GM21390 (cell line): ENCODE measurements at regions not wholly inside any gene's neighbourhood (a gene's known extent, or its start where the extent isn't known, plus 50 kb on each side); places are given as distances from the start of the nearest gene placed in this dataset.

Experiments
- ATAC-seq: cut with Tn5 transposase; IDR thresholded peaks from one replicate; pipeline ENCODE4 v1.9.1; 2021; ENCODE audit not compliant: unreplicated experiment

- no peak for ATAC-seq
Measured at GRCh38 chr3:67286586-67286985, 288.5 kb downstream of the KBTBD8 start.

- ATAC-seq: no peak
Measured at GRCh38 chr3:67288466-67289106, 290.5 kb downstream of the KBTBD8 start.

GRCh38 chr3:67289626-67290025 is 291.5 kb downstream of the KBTBD8 start:
- no peak for ATAC-seq

GRCh38 chr3:67290438-67290837 is 292.3 kb downstream of the KBTBD8 start:
- ATAC-seq: no peak

- ATAC-seq: no peak
Measured at GRCh38 chr3:67291287-67292252, 293.5 kb downstream of the KBTBD8 start.

- ATAC-seq: no peak
Measured at GRCh38 chr3:67292356-67293121, 294.4 kb downstream of the KBTBD8 start.

- ATAC-seq: no peak
Measured at GRCh38 chr3:67294341-67294740, 296.2 kb downstream of the KBTBD8 start.

- ATAC-seq: no peak
Measured at GRCh38 chr3:67296039-67296892, 298.2 kb downstream of the KBTBD8 start.

- ATAC-seq: no peak
Measured at GRCh38 chr3:67297715-67298475, 299.8 kb downstream of the KBTBD8 start.

GRCh38 chr3:67301556-67301955 is 303.4 kb downstream of the KBTBD8 start:
- no peak for ATAC-seq

- no peak for ATAC-seq
Measured at GRCh38 chr3:67302489-67302888, 304.4 kb downstream of the KBTBD8 start.

GRCh38 chr3:67305160-67305559 is 307.1 kb downstream of the KBTBD8 start:
- ATAC-seq: no peak

- ATAC-seq: no peak
Measured at GRCh38 chr3:67305922-67306321, 307.8 kb downstream of the KBTBD8 start.

- ATAC-seq: no peak
Measured at GRCh38 chr3:67311440-67311839, 313.3 kb downstream of the KBTBD8 start.

- no peak for ATAC-seq
Measured at GRCh38 chr3:67312155-67312554, 314.0 kb downstream of the KBTBD8 start.

GRCh38 chr3:67318162-67318561 is 320.1 kb downstream of the KBTBD8 start:
- ATAC-seq: no peak

GRCh38 chr3:67324554-67324953 is 326.4 kb downstream of the KBTBD8 start:
- ATAC-seq: no peak
